Head of caudate nucleus (tissue), 42 donors: ENCODE measurements at regions not wholly inside any gene's neighbourhood (a gene's known extent, or its start where the extent isn't known, plus 50 kb on each side); places are given as distances from the start of the nearest gene placed in this dataset.
A peak's percentile ranks its signal among the peaks of the same experiment; 100 is the strongest.

Source experiments
- DNase-seq, 42 donors: peaks; one replicate each; pipeline versions ENCODE4 v3.0.0 to v3.0.0-alpha.2; 2020 to 2021; ENCODE audit warnings: mixed read lengths in 7 of 42
- intact Hi-C: fragments of 100-400 bp; cut with DNase I; formaldehyde crosslinking; loops from one replicate; pipeline ENCODE4 v1.15.0; 2022

GRCh38 chr20:50374541-50375078 lies 135.6 kb upstream of the PTPN1 start:
- DNase-seq = no peak
- intact Hi-C loops = no loop called here

- intact Hi-C loops = no loop called here
Observed at GRCh38 chr20:50376179-50376887, 133.8 kb upstream of the PTPN1 start.

GRCh38 chr20:50376888-50377459 lies 133.2 kb upstream of the PTPN1 start:
- intact Hi-C loops = no loop called here
- DNase-seq = no peak

More at GRCh38 chr20:50376179-50376887, 133.8 kb upstream of the PTPN1 start:
- peak in 13 of 42 donors; percentile 8 to 61 (median 38) for DNase-seq

GRCh38 chr20:50378170-50379000 lies 131.8 kb upstream of the PTPN1 start:
- intact Hi-C loops = no loop called here
- no peak for DNase-seq

- intact Hi-C loops = no loop called here
- peak in 7 of 42 donors; percentile 23 to 53 (median 31) for DNase-seq
Observed at GRCh38 chr20:50379049-50379990, 130.9 kb upstream of the PTPN1 start.

- intact Hi-C loops = no loop called here
- no peak for DNase-seq
Observed at GRCh38 chr20:50379991-50380696, 130.0 kb upstream of the PTPN1 start.

- no peak for DNase-seq
Observed at GRCh38 chr20:50380697-50381040, 129.5 kb upstream of the PTPN1 start.

GRCh38 chr20:50381075-50381732 lies 129.0 kb upstream of the PTPN1 start:
- intact Hi-C loops = no loop called here
- no peak for DNase-seq

More at GRCh38 chr20:50380697-50381040, 129.5 kb upstream of the PTPN1 start:
- intact Hi-C loops = no loop called here

- intact Hi-C loops = no loop called here
- DNase-seq = peak in 11 of 42 donors; percentile 20 to 51 (median 41)
Observed at GRCh38 chr20:50381771-50382593, 128.2 kb upstream of the PTPN1 start.

GRCh38 chr20:50385733-50386640 lies 124.2 kb upstream of the PTPN1 start:
- intact Hi-C loops = no loop called here
- DNase-seq = no peak

GRCh38 chr20:50386641-50386960 lies 123.6 kb upstream of the PTPN1 start:
- intact Hi-C loops = no loop called here
- DNase-seq = no peak

GRCh38 chr20:50387218-50387995 lies 122.8 kb upstream of the PTPN1 start:
- intact Hi-C loops = no loop called here
- no peak for DNase-seq

GRCh38 chr20:50387996-50388332 lies 122.2 kb upstream of the PTPN1 start:
- no peak for DNase-seq
- intact Hi-C loops = no loop called here

- intact Hi-C loops = no loop called here
- no peak for DNase-seq
Observed at GRCh38 chr20:50388733-50389437, 121.3 kb upstream of the PTPN1 start.

GRCh38 chr20:50389438-50389807 lies 120.8 kb upstream of the PTPN1 start:
- DNase-seq = no peak
- intact Hi-C loops = no loop called here
